ENCODE measurements at regions not wholly inside any gene's neighbourhood (a gene's known extent, or its start where the extent isn't known, plus 50 kb on each side); places are given as distances from the start of the nearest gene placed in this dataset.

DNA sequence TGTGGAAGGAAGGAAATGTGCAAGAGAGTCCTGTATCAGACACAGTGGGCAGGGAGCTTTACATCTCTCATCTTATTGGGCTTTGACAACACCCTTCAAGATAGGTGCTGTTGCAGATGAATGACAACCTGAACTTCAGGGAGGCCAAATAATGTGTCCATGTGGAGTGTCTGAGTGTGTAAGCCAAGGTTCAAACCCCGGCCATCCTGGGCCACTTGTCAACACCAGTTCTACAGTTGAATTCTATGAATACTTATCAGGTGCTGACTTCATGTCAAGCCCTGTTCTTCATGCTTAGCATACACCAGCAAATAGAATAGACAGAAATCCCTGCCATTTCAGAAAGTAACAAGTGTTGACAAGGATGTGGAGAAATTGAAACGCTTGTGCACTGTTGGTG is 354.4 kb downstream of the KCNRG start:
- no peak overlapping the region for H3K4me2 ChIP-seq (ENCODE audit: extremely low read depth, insufficient read depth, low read length)
- H3K27me3 ChIP-seq (ENCODE audit: control insufficient read depth, insufficient read depth, low read length) = no peaks in the 10 kb centered on the region
- no peaks in the 10 kb centered on the region for H3K4me1 ChIP-seq (ENCODE audit: control insufficient read depth, extremely low read depth, insufficient read depth, low read length)
- TF ChIP-seq, protein P1, sequence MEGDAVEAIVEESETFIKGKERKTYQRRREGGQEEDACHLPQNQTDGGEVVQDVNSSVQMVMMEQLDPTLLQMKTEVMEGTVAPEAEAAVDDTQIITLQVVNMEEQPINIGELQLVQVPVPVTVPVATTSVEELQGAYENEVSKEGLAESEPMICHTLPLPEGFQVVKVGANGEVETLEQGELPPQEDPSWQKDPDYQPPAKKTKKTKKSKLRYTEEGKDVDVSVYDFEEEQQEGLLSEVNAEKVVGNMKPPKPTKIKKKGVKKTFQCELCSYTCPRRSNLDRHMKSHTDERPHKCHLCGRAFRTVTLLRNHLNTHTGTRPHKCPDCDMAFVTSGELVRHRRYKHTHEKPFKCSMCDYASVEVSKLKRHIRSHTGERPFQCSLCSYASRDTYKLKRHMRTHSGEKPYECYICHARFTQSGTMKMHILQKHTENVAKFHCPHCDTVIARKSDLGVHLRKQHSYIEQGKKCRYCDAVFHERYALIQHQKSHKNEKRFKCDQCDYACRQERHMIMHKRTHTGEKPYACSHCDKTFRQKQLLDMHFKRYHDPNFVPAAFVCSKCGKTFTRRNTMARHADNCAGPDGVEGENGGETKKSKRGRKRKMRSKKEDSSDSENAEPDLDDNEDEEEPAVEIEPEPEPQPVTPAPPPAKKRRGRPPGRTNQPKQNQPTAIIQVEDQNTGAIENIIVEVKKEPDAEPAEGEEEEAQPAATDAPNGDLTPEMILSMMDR (conservative IDR thresholded peaks at IDR 0.05 in 1 of 2, IDR thresholded peaks at IDR 0.05 in 1 of 2; ENCODE audit: low read depth in 1 of 2, low read length in 2 of 2) = no peak
- TF ChIP-seq EZH2 (IDR thresholded peaks at IDR 0.05; ENCODE audit: low read length, missing control alignments) = no peak
- no peak overlapping the region for H2AFZ ChIP-seq (ENCODE audit: low read length)
- H3K9me3 ChIP-seq (ENCODE audit: control insufficient read depth, insufficient read depth, low read depth, low read length) = no peaks in the 10 kb centered on the region
- no peak for DNase-seq (ENCODE audit: low read depth in 2 of 2)
- no peak overlapping the region for H3K9ac ChIP-seq (ENCODE audit: insufficient read depth, low read length)
- no peak overlapping the region for H3K4me3 ChIP-seq (replicated peaks in 1 of 4; ENCODE audit: control extremely low read depth in 1 of 4, insufficient read depth in 1 of 4, low read depth in 3 of 4, low read length in 4 of 4)
- H3K27ac ChIP-seq (ENCODE audit: insufficient read depth, low read length) = no peak overlapping the region
- no peaks in the 10 kb centered on the region for H3K36me3 ChIP-seq (ENCODE audit: control insufficient read depth, insufficient read depth, low read length)
- H4K20me1 ChIP-seq (ENCODE audit: control insufficient read depth, extremely low read depth, insufficient read depth, low read length) = no peaks in the 10 kb centered on the region
- no peaks in the 10 kb centered on the region for H3K79me2 ChIP-seq (ENCODE audit: control insufficient read depth, insufficient read depth, low read length)

DNA sequence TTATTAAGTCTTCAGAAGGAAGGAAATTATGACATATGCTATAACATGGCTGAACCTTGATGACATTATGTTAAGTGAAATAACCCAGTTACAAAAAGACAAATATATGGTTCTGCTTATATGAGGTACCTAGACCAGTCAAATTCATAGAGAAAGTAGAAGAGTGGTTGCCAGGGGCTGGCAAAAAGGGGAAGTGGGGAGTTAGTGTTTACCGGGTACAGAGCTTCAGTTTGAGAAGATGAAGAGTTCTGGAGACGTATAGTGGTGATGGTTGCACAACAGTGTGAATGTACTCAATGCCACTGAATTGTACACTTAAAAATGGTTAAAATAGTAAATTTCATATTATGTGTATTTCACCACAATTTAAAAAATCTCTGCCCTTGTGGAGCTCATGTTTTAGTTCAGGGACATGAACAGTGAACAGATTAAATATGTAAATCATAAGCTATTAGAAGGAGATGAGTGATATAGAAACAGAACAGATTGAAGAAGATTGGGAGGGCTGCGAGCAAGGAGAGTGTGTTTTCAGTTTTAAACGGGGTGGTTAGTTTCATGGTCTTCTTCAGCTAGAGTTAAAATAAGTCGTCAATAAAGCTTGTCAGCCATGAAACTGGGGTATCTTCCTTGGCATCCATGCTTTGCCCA is 355.2 kb downstream of the KCNRG start:
- no peak overlapping the region for H3K4me3 ChIP-seq (replicated peaks in 1 of 4; ENCODE audit: control extremely low read depth in 1 of 4, insufficient read depth in 1 of 4, low read depth in 3 of 4, low read length in 4 of 4)
- H3K4me1 ChIP-seq (ENCODE audit: control insufficient read depth, extremely low read depth, insufficient read depth, low read length) = no peaks in the 10 kb centered on the region
- H3K4me2 ChIP-seq (ENCODE audit: extremely low read depth, insufficient read depth, low read length) = no peak overlapping the region
- H2AFZ ChIP-seq (ENCODE audit: low read length) = no peak overlapping the region
- no peak overlapping the region for H3K9ac ChIP-seq (ENCODE audit: insufficient read depth, low read length)
- H3K79me2 ChIP-seq (ENCODE audit: control insufficient read depth, insufficient read depth, low read length) = no peaks in the 10 kb centered on the region
- H4K20me1 ChIP-seq (ENCODE audit: control insufficient read depth, extremely low read depth, insufficient read depth, low read length) = no peaks in the 10 kb centered on the region
- no peak for DNase-seq (ENCODE audit: low read depth in 2 of 2)
- no peaks in the 10 kb centered on the region for H3K36me3 ChIP-seq (ENCODE audit: control insufficient read depth, insufficient read depth, low read length)
- no peaks in the 10 kb centered on the region for H3K9me3 ChIP-seq (ENCODE audit: control insufficient read depth, insufficient read depth, low read depth, low read length)
- H3K27ac ChIP-seq (ENCODE audit: insufficient read depth, low read length) = no peak overlapping the region
- TF ChIP-seq EZH2 (IDR thresholded peaks at IDR 0.05; ENCODE audit: low read length, missing control alignments) = no peak
- TF ChIP-seq, protein P1 (conservative IDR thresholded peaks at IDR 0.05 in 1 of 2, IDR thresholded peaks at IDR 0.05 in 1 of 2; ENCODE audit: low read depth in 1 of 2, low read length in 2 of 2) = no peak
- H3K27me3 ChIP-seq (ENCODE audit: control insufficient read depth, insufficient read depth, low read length) = no peaks in the 10 kb centered on the region

DNA sequence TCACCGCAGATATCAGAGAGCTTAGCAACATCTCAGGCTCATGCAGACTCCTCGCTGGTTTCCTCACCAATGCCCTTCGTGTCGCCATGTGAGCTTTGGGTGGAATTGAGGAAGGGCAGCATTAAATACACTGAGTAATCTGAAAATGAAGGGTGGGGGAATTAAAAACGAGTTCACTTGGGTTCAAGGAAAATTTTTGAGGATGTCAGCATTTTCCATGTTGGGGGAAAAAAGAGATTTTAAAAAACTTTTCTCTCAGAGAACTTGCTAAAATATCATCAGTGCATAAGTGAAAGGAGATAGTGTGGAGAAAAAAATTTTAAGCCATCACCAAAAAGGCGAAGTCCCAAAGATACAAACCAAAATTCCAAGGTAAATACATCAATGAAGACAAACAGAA is 359.3 kb downstream of the KCNRG start:
- H4K20me1 ChIP-seq (ENCODE audit: control insufficient read depth, extremely low read depth, insufficient read depth, low read length) = no peaks in the 10 kb centered on the region
- no peak overlapping the region for H3K9ac ChIP-seq (ENCODE audit: insufficient read depth, low read length)
- no peaks in the 10 kb centered on the region for H3K27me3 ChIP-seq (ENCODE audit: control insufficient read depth, insufficient read depth, low read length)
- H3K4me2 ChIP-seq (ENCODE audit: extremely low read depth, insufficient read depth, low read length) = no peak overlapping the region
- DNase-seq (ENCODE audit: low read depth in 2 of 2) = no peak
- no peak overlapping the region for H3K27ac ChIP-seq (ENCODE audit: insufficient read depth, low read length)
- no peaks in the 10 kb centered on the region for H3K9me3 ChIP-seq (ENCODE audit: control insufficient read depth, insufficient read depth, low read depth, low read length)
- no peak for TF ChIP-seq EZH2 (IDR thresholded peaks at IDR 0.05; ENCODE audit: low read length, missing control alignments)
- TF ChIP-seq, protein P1 (conservative IDR thresholded peaks at IDR 0.05 in 1 of 2, IDR thresholded peaks at IDR 0.05 in 1 of 2; ENCODE audit: low read depth in 1 of 2, low read length in 2 of 2) = no peak
- H3K36me3 ChIP-seq (ENCODE audit: control insufficient read depth, insufficient read depth, low read length) = no peaks in the 10 kb centered on the region
- no peaks in the 10 kb centered on the region for H3K79me2 ChIP-seq (ENCODE audit: control insufficient read depth, insufficient read depth, low read length)
- no peaks in the 10 kb centered on the region for H3K4me1 ChIP-seq (ENCODE audit: control insufficient read depth, extremely low read depth, insufficient read depth, low read length)
- no peak overlapping the region for H2AFZ ChIP-seq (ENCODE audit: low read length)
- H3K4me3 ChIP-seq (replicated peaks in 1 of 4; ENCODE audit: control extremely low read depth in 1 of 4, insufficient read depth in 1 of 4, low read depth in 3 of 4, low read length in 4 of 4) = no peak overlapping the region

Measured in fibroblast of lung (primary cell).